A549 (cell line): ENCODE measurements at regions not wholly inside any gene's neighbourhood (a gene's known extent, or its start where the extent isn't known, plus 50 kb on each side); places are given as distances from the start of the nearest gene placed in this dataset.

Source experiments
- CBX8 ChIP-seq: fragments of 200-600 bp; sonication (generic); IDR thresholded peaks from 2 replicates; pipeline ENCODE4 v1.6.1; 2016
- CTCF ChIP-seq: fragments of >200 bp; sonication (Bioruptor Twin); formaldehyde crosslinking; IDR thresholded peaks from 3 replicates; pipeline ENCODE4 v1.5.1; 2016
- HEYL ChIP-seq: fragments of 250-450 bp; sonication (Bioruptor Pico); IDR thresholded peaks from 2 replicates; pipeline ENCODE4 v1.8.0; 2021; ENCODE audit warnings: mild to moderate bottlenecking, moderate library complexity
- MAX ChIP-seq: IDR thresholded peaks from 2 replicates; pipeline ENCODE4 v1.6.1; 2012
- NR3C1 ChIP-seq: fragments of >200 bp; sonication (Bioruptor Twin); formaldehyde crosslinking; IDR thresholded peaks from 3 replicates; pipeline ENCODE4 v1.6.1; 2017
- PHF8 ChIP-seq: fragments of 200-600 bp; sonication (generic); IDR thresholded peaks from 2 replicates; pipeline ENCODE4 v1.6.1; 2016; ENCODE audit warnings: low read depth, mild to moderate bottlenecking, antibody characterized with exemption, moderate library complexity, borderline replicate concordance
- RCOR1 ChIP-seq: fragments of 150-350 bp; IDR thresholded peaks from 2 replicates; pipeline ENCODE4 v1.6.1; 2014; ENCODE audit warnings: antibody characterized with exemption, low read length, low read depth
- REST ChIP-seq: fragments of 200-600 bp; sonication (generic); IDR thresholded peaks from 2 replicates; pipeline ENCODE4 v1.6.1; 2016; ENCODE audit warnings: antibody characterized with exemption, mild to moderate bottlenecking, moderate library complexity
- SMC3 ChIP-seq: fragments of >200 bp; sonication (Bioruptor Twin); formaldehyde crosslinking; IDR thresholded peaks from 3 replicates; pipeline ENCODE4 v1.6.1; 2018; ENCODE audit warnings: inconsistent platforms

- TF ChIP-seq CTCF (no peak), REST (no peak), MAX (no peak), NR3C1 (no peak), PHF8 (no peak), CBX8 (no peak), HEYL (CRISPR knock-in tag) (no peak), SMC3 (no peak), RCOR1 (no peak)
These were observed 869.6 kb upstream of the ADGRL2 start for GRCh38 chr1:80931178-80931577.
